CD4-positive, alpha-beta T cell treated with Interleukin-12 subunit alpha and Interleukin-12 subunit beta, for 1 hour (primary cell): ENCODE measurements at regions not wholly inside any gene's neighbourhood (a gene's known extent, or its start where the extent isn't known, plus 50 kb on each side); places are given as distances from the start of the nearest gene placed in this dataset.
"Not testable (repeated sequence)": the region's sequence is repeated elsewhere in the genome, so short reads cannot be mapped to it uniquely, and the experiment has no call there.

Experiments used
- DNase-seq: peaks from one replicate; pipeline ENCODE4 v3.0.0-alpha.2; 2020

- not testable (repeated sequence) for DNase-seq
These were observed 185.0 kb downstream of the NPIPA7 start for GRCh38 chr16:16563962-16564361.

- DNase-seq, result not testable (repeated sequence)
These were observed 186.4 kb downstream of the NPIPA7 start for GRCh38 chr16:16565326-16565725.

- not testable (repeated sequence) for DNase-seq
These were observed 191.1 kb downstream of the NPIPA7 start for GRCh38 chr16:16570055-16570454.

GRCh38 chr16:16570874-16571273, 191.9 kb downstream of the NPIPA7 start:
- DNase-seq, result not testable (repeated sequence)

GRCh38 chr16:16572130-16572774, 193.3 kb downstream of the NPIPA7 start:
- DNase-seq, result not testable (repeated sequence)

GRCh38 chr16:16577062-16577461, 198.1 kb downstream of the NPIPA7 start:
- not testable (repeated sequence) for DNase-seq

- no peak for DNase-seq
These were observed 199.8 kb downstream of the NPIPA7 start for GRCh38 chr16:16578701-16579100.

- DNase-seq, result not testable (repeated sequence)
These were observed 204.0 kb downstream of the NPIPA7 start for GRCh38 chr16:16582916-16583315.

- not testable (repeated sequence) for DNase-seq
These were observed 207.2 kb downstream of the NPIPA7 start for GRCh38 chr16:16586073-16586651.

- DNase-seq, result not testable (repeated sequence)
These were observed 208.0 kb downstream of the NPIPA7 start for GRCh38 chr16:16586969-16587368.

GRCh38 chr16:16588436-16588835, 209.5 kb downstream of the NPIPA7 start:
- not testable (repeated sequence) for DNase-seq

- not testable (repeated sequence) for DNase-seq
These were observed 211.8 kb downstream of the NPIPA7 start for GRCh38 chr16:16590654-16591318.

- peak; percentile 51 for DNase-seq
These were observed 214.4 kb downstream of the NPIPA7 start for GRCh38 chr16:16593156-16593863.

GRCh38 chr16:16595029-16595718, 216.2 kb downstream of the NPIPA7 start:
- not testable (repeated sequence) for DNase-seq

- not testable (repeated sequence) for DNase-seq
These were observed 222.3 kb downstream of the NPIPA7 start for GRCh38 chr16:16601239-16601638.

GRCh38 chr16:16607401-16608082, 228.6 kb downstream of the NPIPA7 start:
- DNase-seq, result not testable (repeated sequence)

- DNase-seq, result not testable (repeated sequence)
These were observed 230.7 kb downstream of the NPIPA7 start for GRCh38 chr16:16609627-16610026.

GRCh38 chr16:16610389-16610967, 231.5 kb downstream of the NPIPA7 start:
- DNase-seq, result not testable (repeated sequence)

GRCh38 chr16:16613212-16613611, 234.3 kb downstream of the NPIPA7 start:
- not testable (repeated sequence) for DNase-seq

GRCh38 chr16:16614484-16614883, 235.5 kb downstream of the NPIPA7 start:
- not testable (repeated sequence) for DNase-seq

GRCh38 chr16:16618963-16619465, 240.1 kb downstream of the NPIPA7 start:
- not testable (repeated sequence) for DNase-seq
